CD4-positive, alpha-beta T cell treated with Interleukin-15 for 4 hours (primary cell): ENCODE measurements at regions not wholly inside any gene's neighbourhood (a gene's known extent, or its start where the extent isn't known, plus 50 kb on each side); places are given as distances from the start of the nearest gene placed in this dataset.

Source experiments
- DNase-seq: peaks from one replicate; pipeline ENCODE4 v3.0.0-alpha.2; 2020; ENCODE audit warnings: low spot score

GRCh38 chr5:105812304-105812703, 1858.4 kb downstream of the EFNA5 start:
- no peak for DNase-seq

- no peak for DNase-seq
These were observed 1862.8 kb downstream of the EFNA5 start for GRCh38 chr5:105807951-105808350.

- DNase-seq: no peak
These were observed 1863.4 kb downstream of the EFNA5 start for GRCh38 chr5:105807290-105807689.

GRCh38 chr5:105806596-105806995, 1864.1 kb downstream of the EFNA5 start:
- no peak for DNase-seq

GRCh38 chr5:105803431-105803830, 1867.3 kb downstream of the EFNA5 start:
- no peak for DNase-seq

GRCh38 chr5:105794578-105794977, 1876.2 kb downstream of the EFNA5 start:
- no peak for DNase-seq

- no peak for DNase-seq
These were observed 1881.5 kb downstream of the EFNA5 start for GRCh38 chr5:105789246-105789645.

- DNase-seq: no peak
These were observed 1886.9 kb downstream of the EFNA5 start for GRCh38 chr5:105783811-105784210.

- no peak for DNase-seq
These were observed 1888.2 kb downstream of the EFNA5 start for GRCh38 chr5:105782501-105782900.

- DNase-seq: no peak
These were observed 1897.5 kb downstream of the EFNA5 start for GRCh38 chr5:105773241-105773640.

GRCh38 chr5:105767267-105767666, 1903.5 kb downstream of the EFNA5 start:
- no peak for DNase-seq

- DNase-seq: no peak
These were observed 1908.0 kb downstream of the EFNA5 start for GRCh38 chr5:105762728-105763127.

- no peak for DNase-seq
These were observed 1916.7 kb downstream of the EFNA5 start for GRCh38 chr5:105754056-105754455.

- no peak for DNase-seq
These were observed 1917.9 kb downstream of the EFNA5 start for GRCh38 chr5:105752801-105753200.

GRCh38 chr5:105751908-105752307, 1918.8 kb downstream of the EFNA5 start:
- DNase-seq: no peak

GRCh38 chr5:105745111-105745510, 1925.6 kb downstream of the EFNA5 start:
- DNase-seq: no peak

GRCh38 chr5:105740242-105740641, 1930.5 kb downstream of the EFNA5 start:
- no peak for DNase-seq

GRCh38 chr5:105739732-105740131, 1931.0 kb downstream of the EFNA5 start:
- DNase-seq: no peak

- no peak for DNase-seq
These were observed 1935.0 kb downstream of the EFNA5 start for GRCh38 chr5:105735704-105736103.

- no peak for DNase-seq
These were observed 1939.8 kb downstream of the EFNA5 start for GRCh38 chr5:105730982-105731381.

GRCh38 chr5:105726093-105726492, 1944.6 kb downstream of the EFNA5 start:
- no peak for DNase-seq

GRCh38 chr5:105708442-105708841, 1962.3 kb downstream of the EFNA5 start:
- DNase-seq: no peak

GRCh38 chr5:105702323-105702722, 1968.4 kb downstream of the EFNA5 start:
- DNase-seq: no peak

GRCh38 chr5:105696440-105696839, 1974.3 kb downstream of the EFNA5 start:
- DNase-seq: no peak

- DNase-seq: no peak
These were observed 1974.8 kb downstream of the EFNA5 start for GRCh38 chr5:105695941-105696340.
